SK-N-SH treated with all-trans-retinoic acid at 6 μM for 48 hours (cell line): ENCODE measurements at regions not wholly inside any gene's neighbourhood (a gene's known extent, or its start where the extent isn't known, plus 50 kb on each side); places are given as distances from the start of the nearest gene placed in this dataset.

Experiments
- ATAC-seq: fragments of 200-7000 bp; cut with Tn5 transposase; 3 replicates; pipeline ENCODE4 v1.9.1; 2020; ENCODE audit warnings: mild to moderate bottlenecking, moderate library complexity
- ARNTL ChIP-seq: fragments of 450-650 bp; formaldehyde crosslinking; IDR thresholded peaks from 2 replicates; pipeline ENCODE4 v1.5.0; 2020; ENCODE audit warnings: low read depth, mild to moderate bottlenecking, moderate library complexity, borderline replicate concordance
- BACH2 ChIP-seq: fragments of 250-450 bp; sonication (Bioruptor Pico); IDR thresholded peaks from 2 replicates; pipeline ENCODE4 v1.9.0; 2021; ENCODE audit warnings: mild to moderate bottlenecking, borderline replicate concordance
- CREB5 ChIP-seq: fragments of 250-450 bp; sonication (Bioruptor Pico); IDR thresholded peaks from 2 replicates; pipeline ENCODE4 v1.5.1; 2020; ENCODE audit warnings: low read depth, mild to moderate bottlenecking, moderate library complexity
- CSDC2 ChIP-seq: fragments of 250-450 bp; sonication (Bioruptor Pico); IDR thresholded peaks from 2 replicates; pipeline ENCODE4 v1.5.0; 2020; ENCODE audit warnings: mild to moderate bottlenecking, moderate library complexity
- ESRRG ChIP-seq: fragments of 250-450 bp; sonication (Bioruptor Pico); IDR thresholded peaks from 2 replicates; pipeline ENCODE4 v1.6.1; 2021; ENCODE audit warnings: mild to moderate bottlenecking
- GLIS3 ChIP-seq: fragments of 250-450 bp; sonication (Bioruptor Pico); IDR thresholded peaks from 2 replicates; pipeline ENCODE4 v1.5.0; 2020; ENCODE audit warnings: mild to moderate bottlenecking, moderate library complexity
- ISL1 ChIP-seq: fragments of 250-450 bp; sonication (Bioruptor Pico); IDR thresholded peaks from 2 replicates; pipeline ENCODE4 v2.1.2; 2022; ENCODE audit warnings: mild to moderate bottlenecking, moderate library complexity
- OSR1 ChIP-seq: fragments of 250-450 bp; sonication (Bioruptor Pico); IDR thresholded peaks from 2 replicates; pipeline ENCODE4 v1.8.0; 2022; ENCODE audit warnings: moderate library complexity, mild to moderate bottlenecking, inconsistent platforms
- POU6F1 ChIP-seq: fragments of 250-450 bp; sonication (Bioruptor Pico); IDR thresholded peaks from 2 replicates; pipeline ENCODE4 v1.8.0; 2021; ENCODE audit warnings: low read depth, mild to moderate bottlenecking, moderate library complexity, borderline replicate concordance
- PPARA ChIP-seq: fragments of 250-450 bp; sonication (Bioruptor Pico); IDR thresholded peaks from 2 replicates; pipeline ENCODE4 v1.5.0; 2020; ENCODE audit warnings: mild to moderate bottlenecking, borderline replicate concordance
- RARB ChIP-seq: fragments of 250-450 bp; sonication (Bioruptor Pico); IDR thresholded peaks from 2 replicates; pipeline ENCODE4 v1.8.0; 2021; ENCODE audit warnings: mild to moderate bottlenecking, moderate library complexity
- TCF4 ChIP-seq: fragments of 250-450 bp; sonication (Bioruptor Pico); IDR thresholded peaks from 2 replicates; pipeline ENCODE4 v1.8.0; 2021; ENCODE audit warnings: mild to moderate bottlenecking, moderate library complexity, borderline replicate concordance
- TOX ChIP-seq: fragments of 250-450 bp; sonication (Bioruptor Pico); IDR thresholded peaks from 2 replicates; pipeline ENCODE4 v1.8.0; 2021; ENCODE audit warnings: mild to moderate bottlenecking, moderate library complexity, borderline replicate concordance
- TSHZ2 ChIP-seq: fragments of 250-450 bp; sonication (Bioruptor Pico); IDR thresholded peaks from 2 replicates; pipeline ENCODE4 v1.5.0; 2020; ENCODE audit warnings: mild to moderate bottlenecking, moderate library complexity
- ZC3H10 ChIP-seq: fragments of 250-450 bp; sonication (Bioruptor Pico); IDR thresholded peaks from 2 replicates; pipeline ENCODE4 v1.5.1; 2021; ENCODE audit warnings: mild to moderate bottlenecking, moderate library complexity
- ZFP30 ChIP-seq: fragments of 450-650 bp; formaldehyde crosslinking; IDR thresholded peaks from 2 replicates; pipeline ENCODE4 v1.5.0; 2022; ENCODE audit warnings: mild to moderate bottlenecking, moderate library complexity
- ZNF565 ChIP-seq: fragments of 450-650 bp; formaldehyde crosslinking; conservative IDR thresholded peaks from 2 replicates; pipeline ENCODE4 v1.5.0; 2020; ENCODE audit warnings: low read depth, mild to moderate bottlenecking, moderate library complexity
- ZNF70 ChIP-seq: fragments of 450-650 bp; formaldehyde crosslinking; IDR thresholded peaks from 2 replicates; pipeline ENCODE4 v1.5.0; 2020; ENCODE audit warnings: mild to moderate bottlenecking, moderate library complexity
- ZNF8 ChIP-seq: fragments of 450-650 bp; formaldehyde crosslinking; IDR thresholded peaks from 2 replicates; pipeline ENCODE4 v1.5.0; 2020; ENCODE audit warnings: mild to moderate bottlenecking, moderate library complexity
- TF ChIP-seq, protein P1 (sequence below): fragments of 250-450 bp; sonication (Bioruptor Pico); IDR thresholded peaks from 2 replicates; pipeline ENCODE4 v1.5.1; 2021; ENCODE audit warnings: mild to moderate bottlenecking, moderate library complexity

GRCh38 chr11:119789766-119790407, 60.9 kb upstream of the NECTIN1 start:
- no peak for TF ChIP-seq ZFP30 (CRISPR knock-in tag)
- TF ChIP-seq GLIS3 (CRISPR knock-in tag) = no peak
- TF ChIP-seq, protein P1, sequence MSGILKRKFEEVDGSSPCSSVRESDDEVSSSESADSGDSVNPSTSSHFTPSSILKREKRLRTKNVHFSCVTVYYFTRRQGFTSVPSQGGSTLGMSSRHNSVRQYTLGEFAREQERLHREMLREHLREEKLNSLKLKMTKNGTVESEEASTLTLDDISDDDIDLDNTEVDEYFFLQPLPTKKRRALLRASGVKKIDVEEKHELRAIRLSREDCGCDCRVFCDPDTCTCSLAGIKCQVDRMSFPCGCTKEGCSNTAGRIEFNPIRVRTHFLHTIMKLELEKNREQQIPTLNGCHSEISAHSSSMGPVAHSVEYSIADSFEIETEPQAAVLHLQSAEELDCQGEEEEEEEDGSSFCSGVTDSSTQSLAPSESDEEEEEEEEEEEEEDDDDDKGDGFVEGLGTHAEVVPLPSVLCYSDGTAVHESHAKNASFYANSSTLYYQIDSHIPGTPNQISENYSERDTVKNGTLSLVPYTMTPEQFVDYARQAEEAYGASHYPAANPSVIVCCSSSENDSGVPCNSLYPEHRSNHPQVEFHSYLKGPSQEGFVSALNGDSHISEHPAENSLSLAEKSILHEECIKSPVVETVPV (CRISPR knock-in tag) = no peak
- TF ChIP-seq PPARA (CRISPR knock-in tag) = no peak
- no peak for TF ChIP-seq ESRRG (CRISPR knock-in tag)
- TF ChIP-seq TOX (CRISPR knock-in tag) = no peak
- TF ChIP-seq ARNTL (CRISPR knock-in tag) = no peak
- TF ChIP-seq CREB5 (CRISPR knock-in tag) = no peak
- no peak for TF ChIP-seq TSHZ2 (CRISPR knock-in tag)
- no peak for TF ChIP-seq BACH2 (CRISPR knock-in tag)
- TF ChIP-seq POU6F1 (CRISPR knock-in tag) = no peak
- TF ChIP-seq TCF4 (CRISPR knock-in tag) = no peak
- no peak for TF ChIP-seq ZC3H10
- TF ChIP-seq ZNF565 (CRISPR knock-in tag) = no peak
- no peak for TF ChIP-seq ZNF70 (CRISPR knock-in tag)
- no peak for TF ChIP-seq ISL1 (CRISPR knock-in tag)
- no peak for TF ChIP-seq OSR1 (CRISPR knock-in tag)
- no peak for TF ChIP-seq ZNF8 (CRISPR knock-in tag)
- TF ChIP-seq CSDC2 (CRISPR knock-in tag) = no peak
- no peak for TF ChIP-seq RARB (CRISPR knock-in tag)
- no peak for ATAC-seq

DNA sequence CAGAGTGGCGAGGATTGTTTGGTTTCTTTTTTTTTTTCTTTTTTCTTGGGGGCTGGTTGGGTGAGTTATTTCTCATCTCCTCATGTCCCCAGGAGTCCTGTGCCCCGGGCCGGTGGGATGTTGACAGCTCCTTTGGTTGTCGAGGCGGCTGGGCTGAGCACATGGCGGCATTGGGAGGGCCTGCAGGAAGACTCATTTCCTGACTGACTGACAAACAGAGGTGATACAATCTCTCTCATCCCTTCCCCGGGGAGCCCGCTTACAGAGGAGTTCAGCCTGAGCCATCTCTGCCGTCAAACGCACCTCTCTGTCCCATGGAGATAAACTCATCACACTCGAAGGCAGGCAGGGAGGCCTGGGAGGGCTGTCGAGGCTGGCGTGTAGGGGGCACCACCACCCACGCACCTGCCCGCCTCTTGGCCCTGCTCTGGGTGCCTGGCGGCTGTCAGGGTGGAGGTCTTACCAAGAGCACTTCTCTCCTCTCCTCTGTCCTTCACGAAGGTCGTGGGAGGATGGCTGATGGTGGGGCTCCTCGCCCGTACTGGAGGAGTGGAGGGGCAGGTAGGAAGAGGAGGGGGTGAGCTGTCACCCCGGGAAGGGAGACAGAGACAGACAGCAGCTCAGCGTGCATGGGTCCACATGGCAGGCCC, 60.0 kb upstream of the NECTIN1 start:
- no peak for TF ChIP-seq ZC3H10
- no peak for TF ChIP-seq CREB5 (CRISPR knock-in tag)
- no peak for TF ChIP-seq POU6F1 (CRISPR knock-in tag)
- no peak for TF ChIP-seq ARNTL (CRISPR knock-in tag)
- no peak for TF ChIP-seq ESRRG (CRISPR knock-in tag)
- no peak for TF ChIP-seq TSHZ2 (CRISPR knock-in tag)
- no peak for TF ChIP-seq TOX (CRISPR knock-in tag)
- no peak for TF ChIP-seq RARB (CRISPR knock-in tag)
- no peak for TF ChIP-seq PPARA (CRISPR knock-in tag)
- TF ChIP-seq ZNF8 (CRISPR knock-in tag) = no peak
- TF ChIP-seq, protein P1 (CRISPR knock-in tag) = no peak
- TF ChIP-seq OSR1 (CRISPR knock-in tag) = no peak
- no peak for TF ChIP-seq CSDC2 (CRISPR knock-in tag)
- TF ChIP-seq BACH2 (CRISPR knock-in tag) = no peak
- no peak for TF ChIP-seq ZNF70 (CRISPR knock-in tag)
- no peak for TF ChIP-seq ISL1 (CRISPR knock-in tag)
- no peak for ATAC-seq
